Spleen (tissue), 11 donors: ENCODE measurements at regions not wholly inside any gene's neighbourhood (a gene's known extent, or its start where the extent isn't known, plus 50 kb on each side); places are given as distances from the start of the nearest gene placed in this dataset.

Source experiments
- DNase-seq: peaks from one replicate; pipeline ENCODE4 v3.0.0-alpha.2; 2020
- H3K27ac ChIP-seq, 8 donors: fragments of 200-600 bp; sonication (generic) in 7 of 8; 1 replicate in 4 of 8; 2 replicates in 4 of 8; pipeline versions ENCODE4 v1.5.0 to v1.8.0; 2016 to 2021; ENCODE audit warnings: inconsistent platforms in 4 of 8, mild to moderate bottlenecking in 4 of 8, moderate library complexity in 1 of 8
- H3K27me3 ChIP-seq, 7 donors: fragments of 200-600 bp; sonication (generic) in 6 of 7; replicated peaks in 1 of 7; 1 replicate in 4 of 7; 2 replicates in 3 of 7; pipeline versions ENCODE4 v1.5.0 to v1.8.0; 2016 to 2021; ENCODE audit warnings: inconsistent platforms in 3 of 7, mild to moderate bottlenecking in 1 of 7
- H3K36me3 ChIP-seq, 6 donors: fragments of 200-600 bp; sonication (generic) in 5 of 6; 1 replicate in 4 of 6; 2 replicates in 2 of 6; pipeline versions ENCODE4 v1.5.0 to v1.8.0; 2016 to 2021; ENCODE audit warnings: inconsistent platforms in 2 of 6
- H3K4me1 ChIP-seq, 6 donors: fragments of 200-600 bp; sonication (generic) in 5 of 6; 1 replicate in 3 of 6; 2 replicates in 3 of 6; pipeline versions ENCODE4 v1.5.0 to v1.8.0; 2016 to 2021; ENCODE audit warnings: inconsistent platforms in 3 of 6
- H3K4me3 ChIP-seq, 8 donors: fragments of 200-600 bp; sonication (generic) in 7 of 8; 1 replicate in 4 of 8; 2 replicates in 4 of 8; pipeline versions ENCODE4 v1.5.0 to v1.8.0; 2016 to 2021; ENCODE audit warnings: inconsistent platforms in 4 of 8, mild to moderate bottlenecking in 4 of 8, moderate library complexity in 2 of 8
- H3K9me3 ChIP-seq, 8 donors: fragments of 200-600 bp; sonication (generic) in 7 of 8; 1 replicate in 4 of 8; 2 replicates in 4 of 8; pipeline versions ENCODE4 v1.5.0 to v1.8.0; 2016 to 2021; ENCODE audit warnings: inconsistent platforms in 4 of 8
- CTCF ChIP-seq, 11 experiments: fragments of 200-600 bp in 7 of 11; fragments of 450-650 bp in 4 of 11; sonication (generic) in 4 of 11; IDR thresholded peaks in 8 of 11; conservative IDR thresholded peaks in 3 of 11; 1 replicate in 7 of 11; 2 replicates in 4 of 11; pipeline versions ENCODE4 v1.4.0 to v1.8.0; 2016 to 2021; ENCODE audit warnings: antibody characterized with exemption in 11 of 11, inconsistent platforms in 4 of 11, mild to moderate bottlenecking in 1 of 11
- POLR2A ChIP-seq, 3 donors: fragments of 450-650 bp; IDR thresholded peaks; one replicate each; pipeline ENCODE4 v1.5.1; 2017; ENCODE audit warnings: antibody characterized with exemption in 3 of 3, mild to moderate bottlenecking in 1 of 3
- POLR2AphosphoS5 ChIP-seq, 3 donors: sonication (generic); formaldehyde crosslinking; IDR thresholded peaks; one replicate each; pipeline ENCODE4 v1.5.1; 2017; ENCODE audit warnings: antibody characterized with exemption in 3 of 3
- WGBS, 5 donors: extraction: QIAGEN DNeasy Blood & Tissue Kit in 3 of 5; methylation state at CpG; one replicate each; pipeline versions ENCODE4 v1.1.5 to v1.1.7; 2013 to 2018; 5-methylcytosine and 5-hydroxymethylcytosine counted together
- intact Hi-C: fragments of 100-400 bp; cut with DNase I; formaldehyde crosslinking; loops from one replicate; pipeline ENCODE4 v1.15.0; 2023; ENCODE audit warnings: low total_unique reads
- donor health status: healthy with polysubstance abuse.
- donor health status: DM: no; HTN: no; CAD: no; lungs with moderate emphysema.
- donor health status: DM: no; HTN: no; CAD: no.
- donor health status: Bipolar disorder and iron deficiency.
- donor health status: healthy.
- donor health status: DM: no; HTN: no; CAD: no.
- donor health status: DM: yes; HTN: yes; CAD: no.

GRCh38 chr5:44927115-44927733 lies 118.5 kb downstream of the MRPS30 start:
- DNase-seq, result no peak
- Histone ChIP-seq H3K9me3 (peaks cover 0 to 15% (median 4%) of the 10 kb centered on the region in 8 donors), H3K4me3 (no peak overlapping the region), H3K36me3 (no peaks in the 10 kb centered on the region), H3K4me1 (no peaks in the 10 kb centered on the region), H3K27me3 (no peaks in the 10 kb centered on the region), H3K27ac (no peak overlapping the region)
- intact Hi-C loops, result no loop called here
- TF ChIP-seq POLR2AphosphoS5 (IDR thresholded peaks at IDR 0.05) (no peak), CTCF (IDR thresholded peaks at IDR 0.05 in 8 of 11, conservative IDR thresholded peaks at IDR 0.05 in 3 of 11) (no peak), POLR2A (IDR thresholded peaks at IDR 0.05) (no peak)
- 85 to 90% (median 87%) methylated on average over 3 of the region's 3 CpGs for WGBS, 5 donors

GRCh38 chr5:44932922-44933585 lies 124.3 kb downstream of the MRPS30 start:
- WGBS, 5 donors, result 69 to 89% (median 79%) methylated on average over 3 of the region's 3 CpGs
- H3K27me3 ChIP-seq, result no peaks in the 10 kb centered on the region
- TF ChIP-seq CTCF (IDR thresholded peaks at IDR 0.05 in 8 of 11, conservative IDR thresholded peaks at IDR 0.05 in 3 of 11), result no peak
- no peak for TF ChIP-seq POLR2A (IDR thresholded peaks at IDR 0.05)
- TF ChIP-seq POLR2AphosphoS5 (IDR thresholded peaks at IDR 0.05), result no peak
- DNase-seq, result no peak
- no peak overlapping the region for H3K4me3 ChIP-seq
- H3K4me1 ChIP-seq, result no peaks in the 10 kb centered on the region
- H3K9me3 ChIP-seq, result peaks cover 0 to 24% (median 15%) of the 10 kb centered on the region in 8 donors
- intact Hi-C loops, result no loop called here
- no peaks in the 10 kb centered on the region for H3K36me3 ChIP-seq
- peak overlapping the region in 1 of 8 donors; percentile 2 for H3K27ac ChIP-seq

GRCh38 chr5:44933686-44934085 lies 124.9 kb downstream of the MRPS30 start:
- H3K27ac ChIP-seq, result peak overlapping the region in 1 of 8 donors; percentile 2
- H3K27me3 ChIP-seq, result no peaks in the 10 kb centered on the region
- WGBS, 5 donors, result 62 to 84% (median 68%) methylated on average over 3 of the region's 3 CpGs
- TF ChIP-seq POLR2AphosphoS5 (IDR thresholded peaks at IDR 0.05), result no peak
- no peak for TF ChIP-seq POLR2A (IDR thresholded peaks at IDR 0.05)
- no peak for TF ChIP-seq CTCF (IDR thresholded peaks at IDR 0.05 in 8 of 11, conservative IDR thresholded peaks at IDR 0.05 in 3 of 11)
- peaks cover 0 to 24% (median 15%) of the 10 kb centered on the region in 8 donors for H3K9me3 ChIP-seq
- H3K4me3 ChIP-seq, result no peak overlapping the region
- DNase-seq, result no peak
- H3K4me1 ChIP-seq, result no peaks in the 10 kb centered on the region
- intact Hi-C loops, result no loop called here
- no peaks in the 10 kb centered on the region for H3K36me3 ChIP-seq

- WGBS, 5 donors, result 78 to 100% (median 100%) methylated on average over 1 of the region's 1 CpG
- DNase-seq, result no peak
- Histone ChIP-seq H3K9me3 (peaks cover 0 to 26% (median 15%) of the 10 kb centered on the region in 8 donors), H3K4me1 (no peaks in the 10 kb centered on the region), H3K27ac (no peak overlapping the region), H3K27me3 (no peaks in the 10 kb centered on the region), H3K36me3 (no peaks in the 10 kb centered on the region), H3K4me3 (no peak overlapping the region)
- no peak for TF ChIP-seq POLR2AphosphoS5 (IDR thresholded peaks at IDR 0.05)
- no peak for TF ChIP-seq CTCF (IDR thresholded peaks at IDR 0.05 in 8 of 11, conservative IDR thresholded peaks at IDR 0.05 in 3 of 11)
- no peak for TF ChIP-seq POLR2A (IDR thresholded peaks at IDR 0.05)
- intact Hi-C loops, result no loop called here
These were observed 126.5 kb downstream of the MRPS30 start for GRCh38 chr5:44935262-44935661.
